IPS-NIHi11 (cell line): ENCODE measurements at regions not wholly inside any gene's neighbourhood (a gene's known extent, or its start where the extent isn't known, plus 50 kb on each side); places are given as distances from the start of the nearest gene placed in this dataset.
"Not testable (repeated sequence)": the region's sequence is repeated elsewhere in the genome, so short reads cannot be mapped to it uniquely, and the experiment has no call there.

Experiments used
- DNase-seq: peaks from one replicate; pipeline ENCODE4 v3.0.0; 2012; ENCODE audit warnings: mixed read lengths, low spot score

- no peak for DNase-seq
Measured at GRCh38 chr21:28126521-28127174, 866.0 kb downstream of the LTN1 start.

GRCh38 chr21:28124541-28124940 lies 868.1 kb downstream of the LTN1 start:
- no peak for DNase-seq

GRCh38 chr21:28118570-28118969 lies 874.1 kb downstream of the LTN1 start:
- DNase-seq = no peak

- DNase-seq = not testable (repeated sequence)
Measured at GRCh38 chr21:28114986-28115385, 877.7 kb downstream of the LTN1 start.

GRCh38 chr21:28113718-28114117 lies 879.0 kb downstream of the LTN1 start:
- DNase-seq = no peak

- DNase-seq = no peak
Measured at GRCh38 chr21:28112511-28112910, 880.2 kb downstream of the LTN1 start.

- DNase-seq = no peak
Measured at GRCh38 chr21:28111151-28111619, 881.5 kb downstream of the LTN1 start.

- no peak for DNase-seq
Measured at GRCh38 chr21:28110716-28111115, 882.0 kb downstream of the LTN1 start.

- DNase-seq = no peak
Measured at GRCh38 chr21:28110074-28110473, 882.6 kb downstream of the LTN1 start.

GRCh38 chr21:28106370-28106890 lies 886.2 kb downstream of the LTN1 start:
- DNase-seq = no peak

- DNase-seq = no peak
Measured at GRCh38 chr21:28104346-28104745, 888.3 kb downstream of the LTN1 start.

GRCh38 chr21:28100366-28100765 lies 892.3 kb downstream of the LTN1 start:
- no peak for DNase-seq

GRCh38 chr21:28099001-28099705 lies 893.5 kb downstream of the LTN1 start:
- DNase-seq = no peak

GRCh38 chr21:28091466-28091865 lies 901.2 kb downstream of the LTN1 start:
- DNase-seq = no peak

- no peak for DNase-seq
Measured at GRCh38 chr21:28090546-28090945, 902.1 kb downstream of the LTN1 start.

GRCh38 chr21:28089599-28090441 lies 902.9 kb downstream of the LTN1 start:
- DNase-seq = no peak

GRCh38 chr21:28086861-28087581 lies 905.7 kb downstream of the LTN1 start:
- DNase-seq = no peak

- no peak for DNase-seq
Measured at GRCh38 chr21:28084951-28085350, 907.7 kb downstream of the LTN1 start.

- DNase-seq = no peak
Measured at GRCh38 chr21:28083350-28083749, 909.3 kb downstream of the LTN1 start.

- no peak for DNase-seq
Measured at GRCh38 chr21:28078126-28078525, 914.6 kb downstream of the LTN1 start.

- DNase-seq = no peak
Measured at GRCh38 chr21:28074676-28075075, 918.0 kb downstream of the LTN1 start.

GRCh38 chr21:28072601-28073000 lies 920.1 kb downstream of the LTN1 start:
- DNase-seq = no peak
